Keratinocyte (primary cell): ENCODE measurements at regions not wholly inside any gene's neighbourhood (a gene's known extent, or its start where the extent isn't known, plus 50 kb on each side); places are given as distances from the start of the nearest gene placed in this dataset.

Source experiments
- DNase-seq: peaks from one replicate; pipeline ENCODE4 v3.0.0-alpha.2; 2011; ENCODE audit warnings: low read depth, missing footprints, low spot score
- FAIRE-seq: peaks from 2 replicates; lab custom pipeline; 2011; peaks lifted over from hg19 to GRCh38; lab: Jason Lieb, UNC
- H2AFZ ChIP-seq: 2 replicates; pipeline ENCODE4 v1.6.0; 2012; ENCODE audit warnings: low read length, control low read depth, inconsistent platforms; ENCODE audit not compliant: control insufficient read depth
- H3K27ac ChIP-seq: 2 replicates; pipeline ENCODE4 v1.5.1; 2011; ENCODE audit warnings: low read length; ENCODE audit not compliant: control insufficient read depth, insufficient read depth
- H3K27me3 ChIP-seq: 3 replicates; pipeline ENCODE4 v1.6.0; 2011; ENCODE audit warnings: low read length; ENCODE audit not compliant: control insufficient read depth, insufficient read depth; ENCODE audit errors: extremely low read depth
- H3K36me3 ChIP-seq, 2 experiments: 2 replicates in 1 of 2; 3 replicates in 1 of 2; pipeline ENCODE4 v1.5.1; 2011; ENCODE audit warnings: low read length in 2 of 2, mild to moderate bottlenecking in 1 of 2; ENCODE audit not compliant: control insufficient read depth in 2 of 2, insufficient read depth in 2 of 2; ENCODE audit errors: extremely low read depth in 1 of 2
- H3K4me1 ChIP-seq: 3 replicates; pipeline ENCODE4 v1.5.1; 2011; ENCODE audit warnings: low read length; ENCODE audit not compliant: control insufficient read depth, insufficient read depth; ENCODE audit errors: extremely low read depth
- H3K4me2 ChIP-seq: 3 replicates; pipeline ENCODE4 v1.6.0; 2011; ENCODE audit warnings: low read depth, low read length; ENCODE audit not compliant: control insufficient read depth, insufficient read depth; ENCODE audit errors: extremely low read depth
- H3K4me3 ChIP-seq, 3 experiments: fragments of 200-600 bp in 1 of 3; sonication (generic) in 1 of 3; 2 replicates in 2 of 3; 3 replicates in 1 of 3; pipeline ENCODE4 v1.5.1; 2011 to 2016; ENCODE audit warnings: low read length in 3 of 3, mild to moderate bottlenecking in 3 of 3, control low read depth in 2 of 3, inconsistent platforms in 1 of 3, low read depth in 1 of 3, mixed read lengths in 1 of 3, mixed run types in 1 of 3, moderate library complexity in 1 of 3; ENCODE audit not compliant: control insufficient read depth in 2 of 3, insufficient read depth in 2 of 3; ENCODE audit errors: extremely low read depth in 1 of 3
- H3K79me2 ChIP-seq: 2 replicates; pipeline ENCODE4 v1.6.0; 2012; ENCODE audit warnings: low read length; ENCODE audit not compliant: control insufficient read depth, insufficient read depth
- H3K9ac ChIP-seq: 3 replicates; pipeline ENCODE4 v1.6.0; 2011; ENCODE audit warnings: low read length; ENCODE audit not compliant: control insufficient read depth, insufficient read depth; ENCODE audit errors: extremely low read depth
- H3K9me1 ChIP-seq: 3 replicates; pipeline ENCODE4 v1.6.0; 2011; ENCODE audit warnings: low read length; ENCODE audit not compliant: control insufficient read depth, insufficient read depth; ENCODE audit errors: extremely low read depth
- H3K9me3 ChIP-seq: 2 replicates; pipeline ENCODE4 v1.5.1; 2012; ENCODE audit warnings: low read depth, low read length; ENCODE audit not compliant: control insufficient read depth
- H4K20me1 ChIP-seq: 3 replicates; pipeline ENCODE4 v1.6.0; 2011; ENCODE audit warnings: low read length; ENCODE audit not compliant: control insufficient read depth, insufficient read depth; ENCODE audit errors: extremely low read depth
- EZH2 ChIP-seq: IDR thresholded peaks from one replicate; pipeline ENCODE4 v1.6.1; 2012; ENCODE audit warnings: inconsistent platforms, mild to moderate bottlenecking, low read length, moderate library complexity
- dilution Hi-C: fragments of 300-500 bp; cut with MboI; formaldehyde crosslinking; loops from one replicate; pipeline ENCODE4 v1.7.0; 2020; ENCODE audit warnings: low sequenced_read_pairs; ENCODE audit not compliant: extremely low pct_ligation_motif_present
- TF ChIP-seq, protein P1 (sequence below), 3 experiments: IDR thresholded peaks in 1 of 3; conservative IDR thresholded peaks in 1 of 3; optimal IDR thresholded peaks in 1 of 3; 2 replicates in 2 of 3; 3 replicates in 1 of 3; pipeline versions ENCODE3 to v1.5.1; 2011; ENCODE audit warnings: low read length in 3 of 3, mild to moderate bottlenecking in 3 of 3, moderate library complexity in 2 of 3, control low read depth in 1 of 3, inconsistent platforms in 1 of 3; ENCODE audit not compliant: insufficient read depth in 2 of 3; ENCODE audit errors: extremely low read depth in 1 of 3

DNA sequence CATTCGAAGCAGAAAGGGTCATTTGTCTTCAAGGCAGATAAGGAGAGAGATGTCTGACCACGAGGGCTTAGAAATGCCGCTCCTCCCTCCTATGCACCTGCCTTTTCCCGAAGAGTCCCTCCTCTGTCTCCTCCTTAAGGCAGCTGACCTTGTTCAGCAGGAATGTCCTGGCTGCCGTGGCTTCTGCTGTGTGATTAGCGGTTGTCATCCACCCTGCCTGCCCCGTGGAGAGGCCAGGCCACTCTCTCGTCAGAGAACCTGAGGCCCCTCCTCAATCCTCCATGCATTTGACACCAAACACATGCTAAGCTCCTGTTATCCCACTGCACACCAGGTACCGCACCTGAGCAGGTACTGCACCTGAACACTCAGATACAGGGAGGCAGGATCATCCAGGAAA is 834.6 kb downstream of the TBC1D22A start:
- no peak overlapping the region for H3K9ac ChIP-seq
- FAIRE-seq (no peak), DNase-seq (no peak)
- TF ChIP-seq, protein P1, sequence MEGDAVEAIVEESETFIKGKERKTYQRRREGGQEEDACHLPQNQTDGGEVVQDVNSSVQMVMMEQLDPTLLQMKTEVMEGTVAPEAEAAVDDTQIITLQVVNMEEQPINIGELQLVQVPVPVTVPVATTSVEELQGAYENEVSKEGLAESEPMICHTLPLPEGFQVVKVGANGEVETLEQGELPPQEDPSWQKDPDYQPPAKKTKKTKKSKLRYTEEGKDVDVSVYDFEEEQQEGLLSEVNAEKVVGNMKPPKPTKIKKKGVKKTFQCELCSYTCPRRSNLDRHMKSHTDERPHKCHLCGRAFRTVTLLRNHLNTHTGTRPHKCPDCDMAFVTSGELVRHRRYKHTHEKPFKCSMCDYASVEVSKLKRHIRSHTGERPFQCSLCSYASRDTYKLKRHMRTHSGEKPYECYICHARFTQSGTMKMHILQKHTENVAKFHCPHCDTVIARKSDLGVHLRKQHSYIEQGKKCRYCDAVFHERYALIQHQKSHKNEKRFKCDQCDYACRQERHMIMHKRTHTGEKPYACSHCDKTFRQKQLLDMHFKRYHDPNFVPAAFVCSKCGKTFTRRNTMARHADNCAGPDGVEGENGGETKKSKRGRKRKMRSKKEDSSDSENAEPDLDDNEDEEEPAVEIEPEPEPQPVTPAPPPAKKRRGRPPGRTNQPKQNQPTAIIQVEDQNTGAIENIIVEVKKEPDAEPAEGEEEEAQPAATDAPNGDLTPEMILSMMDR (optimal IDR thresholded peaks at IDR 0.05 in 1 of 3, IDR thresholded peaks at IDR 0.05 in 1 of 3, conservative IDR thresholded peaks at IDR 0.05 in 1 of 3; ENCODE audit: extremely low read depth in 1 of 3, insufficient read depth in 2 of 3, low read length in 3 of 3) = no peak
- TF ChIP-seq EZH2 = no peak
- dilution Hi-C loops = no loop called here
- H3K27ac ChIP-seq = no peak overlapping the region
- no peaks in the 10 kb centered on the region for H3K4me1 ChIP-seq
- H4K20me1 ChIP-seq = no peaks in the 10 kb centered on the region
- H3K9me1 ChIP-seq = no peaks in the 10 kb centered on the region
- no peaks in the 10 kb centered on the region for H3K79me2 ChIP-seq
- no peaks in the 10 kb centered on the region for H3K36me3 ChIP-seq
- no peak overlapping the region for H3K4me3 ChIP-seq
- H2AFZ ChIP-seq = no peak overlapping the region
- H3K27me3 ChIP-seq = no peaks in the 10 kb centered on the region
- H3K9me3 ChIP-seq = peaks cover 3% of the 10 kb centered on the region
- H3K4me2 ChIP-seq = no peak overlapping the region

DNA sequence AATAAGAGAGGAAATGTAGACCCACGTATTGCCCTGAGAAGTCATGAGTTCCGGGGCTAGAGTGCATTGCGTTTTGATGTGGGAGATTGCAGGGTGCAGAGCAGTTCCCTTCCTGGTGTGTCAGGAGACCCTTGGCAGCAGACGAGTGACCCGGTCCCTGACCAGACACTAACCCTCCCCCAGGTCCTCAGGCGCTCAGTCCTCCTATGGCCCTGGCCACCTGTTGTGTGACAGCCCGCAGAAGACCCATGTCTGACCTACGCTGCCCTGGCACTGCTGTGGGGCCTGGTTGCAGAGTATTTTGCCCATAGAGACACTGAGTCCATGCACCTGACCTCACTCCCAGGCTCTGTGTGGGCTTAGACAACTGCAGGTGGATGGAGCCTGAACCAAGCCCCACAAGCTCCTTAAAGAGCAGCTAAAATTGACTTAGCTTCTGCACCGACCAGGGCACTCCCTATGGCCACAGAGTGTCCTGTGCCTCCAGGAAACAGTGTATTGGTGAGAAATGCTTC is 833.8 kb downstream of the TBC1D22A start:
- H3K4me2 ChIP-seq = no peak overlapping the region
- H3K79me2 ChIP-seq = no peaks in the 10 kb centered on the region
- no peak overlapping the region for H3K9ac ChIP-seq
- no peaks in the 10 kb centered on the region for H3K4me1 ChIP-seq
- H4K20me1 ChIP-seq = no peaks in the 10 kb centered on the region
- no peak for DNase-seq
- dilution Hi-C loops = no loop called here
- no peaks in the 10 kb centered on the region for H3K27me3 ChIP-seq
- no peak overlapping the region for H3K27ac ChIP-seq
- H2AFZ ChIP-seq = no peak overlapping the region
- H3K9me1 ChIP-seq = no peaks in the 10 kb centered on the region
- no peak for FAIRE-seq
- peaks cover 3% of the 10 kb centered on the region for H3K9me3 ChIP-seq
- H3K4me3 ChIP-seq = no peak overlapping the region
- H3K36me3 ChIP-seq = no peaks in the 10 kb centered on the region
- TF ChIP-seq, protein P1 (optimal IDR thresholded peaks at IDR 0.05 in 1 of 3, IDR thresholded peaks at IDR 0.05 in 1 of 3, conservative IDR thresholded peaks at IDR 0.05 in 1 of 3; ENCODE audit: extremely low read depth in 1 of 3, insufficient read depth in 2 of 3, low read length in 3 of 3) = no peak
- TF ChIP-seq EZH2 = no peak
